B cell (primary cell): ENCODE measurements at regions not wholly inside any gene's neighbourhood (a gene's known extent, or its start where the extent isn't known, plus 50 kb on each side); places are given as distances from the start of the nearest gene placed in this dataset.
"Not testable (repeated sequence)": the region's sequence is repeated elsewhere in the genome, so short reads cannot be mapped to it uniquely, and the experiment has no call there.

ENCODE experiments used
- ATAC-seq: fragments of 200-7000 bp; cut with Tn5 transposase; one replicate; pipeline ENCODE4 v1.10.0; 2021; ENCODE audit warnings: low read depth, mild to moderate bottlenecking, moderate number of reproducible peaks, moderate library complexity
- CTCF ChIA-PET: fragments of 350-600 bp; sonication (Branson Sonifier 250); formaldehyde crosslinking; loops from one replicate; lab custom pipeline; 2021; ENCODE audit warnings: antibody characterized with exemption, inconsistent platforms; lab: Charles Lee
- POLR2A ChIA-PET: fragments of 350-600 bp; sonication (Branson Sonifier 250); formaldehyde crosslinking; loops from one replicate; lab custom pipeline; 2021; ENCODE audit warnings: antibody characterized with exemption; lab: Charles Lee
- DNase-seq: peaks from one replicate; pipeline ENCODE4 v3.0.0; 2013
- H2AFZ ChIP-seq: 2 replicates; pipeline ENCODE4 v1.6.1; 2012; ENCODE audit warnings: mild to moderate bottlenecking, low read depth, low read length; ENCODE audit not compliant: insufficient read depth, poor library complexity, severe bottlenecking
- H3K27ac ChIP-seq, 2 donors: 1 replicate in 1 of 2; 2 replicates in 1 of 2; pipeline ENCODE4 v1.5.1; 2012 to 2013; ENCODE audit warnings: low read length in 2 of 2, mild to moderate bottlenecking in 2 of 2, moderate library complexity in 1 of 2
- H3K27me3 ChIP-seq, 4 experiments: fragments of 200-600 bp in 1 of 4; sonication (generic) in 1 of 4; replicated peaks in 1 of 4; 1 replicate in 2 of 4; 2 replicates in 2 of 4; pipeline versions ENCODE4 v1.6.1 to v1.7.0; 2013 to 2016; ENCODE audit warnings: low read length in 3 of 4, mild to moderate bottlenecking in 2 of 4, mixed read lengths in 1 of 4, moderate library complexity in 1 of 4; ENCODE audit not compliant: insufficient read depth in 4 of 4, control insufficient read depth in 3 of 4; ENCODE audit errors: control extremely low read depth in 1 of 4
- H3K36me3 ChIP-seq, 2 experiments: replicated peaks in 1 of 2; 1 replicate in 1 of 2; 2 replicates in 1 of 2; pipeline versions ENCODE4 v1.6.1 to v1.7.1; 2013; ENCODE audit warnings: low read length in 1 of 2; ENCODE audit not compliant: insufficient read depth in 2 of 2, control insufficient read depth in 1 of 2; ENCODE audit errors: control extremely low read depth in 1 of 2, extremely low read depth in 1 of 2
- H3K4me1 ChIP-seq, 2 donors: fragments of 200-600 bp in 1 of 2; sonication (generic) in 1 of 2; 1 replicate in 1 of 2; 2 replicates in 1 of 2; pipeline versions ENCODE4 v1.5.1 to v1.6.1; 2013 to 2017; ENCODE audit warnings: low read length in 2 of 2; ENCODE audit not compliant: control insufficient read depth in 2 of 2, insufficient read depth in 2 of 2
- H3K4me2 ChIP-seq: replicated peaks from 2 replicates; pipeline ENCODE3; 2012; ENCODE audit warnings: mild to moderate bottlenecking, low read depth, low read length; ENCODE audit not compliant: poor library complexity, severe bottlenecking
- H3K4me3 ChIP-seq, 5 experiments: fragments of 200-600 bp in 1 of 5; sonication (generic) in 1 of 5; 1 replicate in 3 of 5; 2 replicates in 2 of 5; pipeline versions ENCODE4 v1.5.1 to v1.7.0; 2011 to 2016; ENCODE audit warnings: low read length in 4 of 5, mild to moderate bottlenecking in 4 of 5, low read depth in 2 of 5, control low read depth in 1 of 5, moderate library complexity in 1 of 5; ENCODE audit not compliant: insufficient read depth in 1 of 5; ENCODE audit errors: control extremely low read depth in 1 of 5, extremely low read depth in 1 of 5
- H3K79me2 ChIP-seq: fragments of 200-600 bp; sonication (generic); one replicate; pipeline ENCODE4 v1.6.0; 2016; ENCODE audit warnings: low read length; ENCODE audit not compliant: control insufficient read depth, insufficient read depth
- H3K9ac ChIP-seq: fragments of 200-600 bp; sonication (generic); 2 replicates; pipeline ENCODE4 v1.6.1; 2017; ENCODE audit warnings: mild to moderate bottlenecking, low read length, moderate library complexity
- H3K9me3 ChIP-seq, 3 donors: one replicate each; pipeline versions ENCODE4 v1.6.1 to v1.7.1; 2013; ENCODE audit warnings: low read length in 2 of 3; ENCODE audit not compliant: control insufficient read depth in 2 of 3, insufficient read depth in 1 of 3; ENCODE audit errors: control extremely low read depth in 1 of 3
- H4K20me1 ChIP-seq: 2 replicates; pipeline ENCODE4 v1.6.0; 2012; ENCODE audit warnings: mild to moderate bottlenecking, low read length; ENCODE audit not compliant: insufficient read depth, control insufficient read depth, poor library complexity, severe bottlenecking
- H3K27ac Mint-ChIP-seq: one replicate; pipeline ENCODE4 v1.8.0; 2021; ENCODE audit warnings: mixed read lengths
- H3K27me3 Mint-ChIP-seq: one replicate; pipeline ENCODE4 v1.8.0; 2021; ENCODE audit warnings: mixed read lengths
- H3K4me1 Mint-ChIP-seq: one replicate; pipeline ENCODE4 v1.8.0; 2021; ENCODE audit warnings: mixed read lengths
- H3K4me3 Mint-ChIP-seq: one replicate; pipeline ENCODE4 v1.8.0; 2021; ENCODE audit warnings: mixed read lengths
- H3K9me3 Mint-ChIP-seq: one replicate; pipeline ENCODE4 v1.8.0; 2022; ENCODE audit warnings: mixed read lengths; ENCODE audit not compliant: insufficient read depth
- WGBS: methylation state at CpG from one replicate; pipeline ENCODE4 v1.1.5; 2013; ENCODE audit warnings: missing lambda C conversion rate; ENCODE audit not compliant: insufficient coverage; 5-methylcytosine and 5-hydroxymethylcytosine counted together
- intact Hi-C: fragments of 100-400 bp; cut with micrococcal nuclease; formaldehyde crosslinking; loops from one replicate; pipeline ENCODE4 v1.10.0; 2022

DNA sequence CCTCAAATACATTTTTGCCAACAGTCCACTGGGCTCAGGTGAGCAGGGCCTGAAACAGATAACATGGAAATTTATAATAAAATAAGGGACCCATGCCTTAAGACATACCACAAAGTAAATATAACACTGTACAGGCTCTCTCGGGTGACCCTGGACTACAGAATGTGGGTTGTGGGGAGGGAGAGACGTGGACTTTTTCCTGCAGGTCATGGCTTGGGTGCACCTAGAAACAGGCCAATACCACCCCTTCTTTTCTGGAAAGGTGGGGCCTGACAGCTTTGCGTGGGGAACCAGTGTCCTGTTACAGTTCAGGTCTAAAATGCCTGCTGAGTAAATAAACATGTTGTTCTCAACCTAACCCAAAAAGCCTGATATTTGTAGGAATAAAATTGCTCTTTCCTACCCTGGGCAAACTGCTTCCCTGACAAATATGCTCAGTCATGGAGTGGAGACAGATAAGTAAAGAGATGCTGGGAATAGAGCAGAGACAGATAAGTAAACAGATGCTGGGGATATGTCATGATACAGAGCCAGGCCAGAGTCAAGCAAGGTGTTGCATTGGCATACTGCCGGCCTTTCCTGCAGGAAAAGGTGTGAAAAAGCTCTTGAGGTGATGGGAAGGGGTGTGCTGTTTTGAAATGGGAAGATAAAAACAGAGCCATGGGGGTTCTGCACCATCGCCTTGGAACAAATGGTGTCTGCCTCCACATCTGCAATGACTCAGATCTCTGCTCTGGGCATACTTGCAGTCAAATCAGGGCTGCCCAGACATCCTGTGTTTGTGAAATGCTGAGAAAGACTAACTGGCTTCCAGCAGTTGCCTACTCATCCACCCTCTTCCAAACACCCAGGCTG is 535.6 kb downstream of the KCNJ18 start:
- H3K4me1 Mint-ChIP-seq, H3K4me1 ChIP-seq, H3K36me3 ChIP-seq, CTCF ChIA-PET, H3K9me3 Mint-ChIP-seq, H3K27ac Mint-ChIP-seq, H3K9ac ChIP-seq, H3K27me3 Mint-ChIP-seq, H4K20me1 ChIP-seq, ATAC-seq, POLR2A ChIA-PET, H2AFZ ChIP-seq, DNase-seq, H3K4me2 ChIP-seq, H3K27ac ChIP-seq, H3K79me2 ChIP-seq, H3K4me3 ChIP-seq, intact Hi-C loops, H3K4me3 Mint-ChIP-seq, H3K27me3 ChIP-seq: not testable (repeated sequence)
- WGBS = 47% methylated on average over 2 of the region's 5 CpGs
- peaks cover 0 to 13% (median 1%) of the 10 kb centered on the region in 3 donors for H3K9me3 ChIP-seq

- H3K9me3 Mint-ChIP-seq, H3K4me1 ChIP-seq, H4K20me1 ChIP-seq, DNase-seq, H3K4me3 Mint-ChIP-seq, H3K4me1 Mint-ChIP-seq, CTCF ChIA-PET, H3K27ac Mint-ChIP-seq, H2AFZ ChIP-seq, H3K9ac ChIP-seq, ATAC-seq, H3K9me3 ChIP-seq, H3K4me3 ChIP-seq, H3K79me2 ChIP-seq, intact Hi-C loops, H3K27me3 ChIP-seq, POLR2A ChIA-PET, H3K27me3 Mint-ChIP-seq, H3K4me2 ChIP-seq, H3K27ac ChIP-seq, H3K36me3 ChIP-seq: not testable (repeated sequence)
- 80% methylated on average over 4 of the region's 5 CpGs for WGBS
These were observed 537.5 kb downstream of the KCNJ18 start for GRCh38 chr17:22229821-22230220.
